Adrenal gland (tissue), 5 donors: ENCODE measurements at regions not wholly inside any gene's neighbourhood (a gene's known extent, or its start where the extent isn't known, plus 50 kb on each side); places are given as distances from the start of the nearest gene placed in this dataset.

ENCODE experiments used
- POLR2A ChIP-seq, 2 donors: fragments of 450-650 bp; IDR thresholded peaks; one replicate each; pipeline ENCODE4 v1.6.1; 2017; ENCODE audit warnings: antibody characterized with exemption in 2 of 2, mild to moderate bottlenecking in 2 of 2, moderate library complexity in 1 of 2
- TF ChIP-seq, protein P1 (sequence below), 6 experiments: fragments of 450-650 bp in 4 of 6; fragments of 200-600 bp in 2 of 6; sonication (generic) in 1 of 6; IDR thresholded peaks; 1 replicate in 5 of 6; 2 replicates in 1 of 6; pipeline versions ENCODE4 v1.5.1 to v1.8.0; 2016 to 2021; ENCODE audit warnings: antibody characterized with exemption in 6 of 6, mild to moderate bottlenecking in 2 of 6, moderate library complexity in 1 of 6
- donor health status: DM: no; HTN: no; CAD: no.

- TF ChIP-seq, protein P1, sequence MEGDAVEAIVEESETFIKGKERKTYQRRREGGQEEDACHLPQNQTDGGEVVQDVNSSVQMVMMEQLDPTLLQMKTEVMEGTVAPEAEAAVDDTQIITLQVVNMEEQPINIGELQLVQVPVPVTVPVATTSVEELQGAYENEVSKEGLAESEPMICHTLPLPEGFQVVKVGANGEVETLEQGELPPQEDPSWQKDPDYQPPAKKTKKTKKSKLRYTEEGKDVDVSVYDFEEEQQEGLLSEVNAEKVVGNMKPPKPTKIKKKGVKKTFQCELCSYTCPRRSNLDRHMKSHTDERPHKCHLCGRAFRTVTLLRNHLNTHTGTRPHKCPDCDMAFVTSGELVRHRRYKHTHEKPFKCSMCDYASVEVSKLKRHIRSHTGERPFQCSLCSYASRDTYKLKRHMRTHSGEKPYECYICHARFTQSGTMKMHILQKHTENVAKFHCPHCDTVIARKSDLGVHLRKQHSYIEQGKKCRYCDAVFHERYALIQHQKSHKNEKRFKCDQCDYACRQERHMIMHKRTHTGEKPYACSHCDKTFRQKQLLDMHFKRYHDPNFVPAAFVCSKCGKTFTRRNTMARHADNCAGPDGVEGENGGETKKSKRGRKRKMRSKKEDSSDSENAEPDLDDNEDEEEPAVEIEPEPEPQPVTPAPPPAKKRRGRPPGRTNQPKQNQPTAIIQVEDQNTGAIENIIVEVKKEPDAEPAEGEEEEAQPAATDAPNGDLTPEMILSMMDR (IDR thresholded peaks at IDR 0.05) = no peak
- TF ChIP-seq POLR2A (IDR thresholded peaks at IDR 0.05) = no peak
These were observed 370.4 kb downstream of the IRX2 start for GRCh38 chr5:2381070-2381469.
